Choroid plexus epithelial cell (primary cell): ENCODE measurements at regions not wholly inside any gene's neighbourhood (a gene's known extent, or its start where the extent isn't known, plus 50 kb on each side); places are given as distances from the start of the nearest gene placed in this dataset.
A peak's percentile ranks its signal among the peaks of the same experiment; 100 is the strongest.

Experiments
- DNase-seq: peaks from one replicate; pipeline ENCODE4 v3.0.0-alpha.2; 2010; ENCODE audit warnings: low read depth
- H3K4me3 ChIP-seq: 2 replicates; pipeline ENCODE4 v1.5.1; 2011; ENCODE audit warnings: low read depth, mild to moderate bottlenecking, control low read depth, low read length, moderate library complexity
- TF ChIP-seq, protein P1 (sequence below): conservative IDR thresholded peaks from 2 replicates; pipeline ENCODE4 v1.5.1; 2011; ENCODE audit warnings: low read depth, mild to moderate bottlenecking, control low read depth, inconsistent platforms, low read length, moderate library complexity

DNA sequence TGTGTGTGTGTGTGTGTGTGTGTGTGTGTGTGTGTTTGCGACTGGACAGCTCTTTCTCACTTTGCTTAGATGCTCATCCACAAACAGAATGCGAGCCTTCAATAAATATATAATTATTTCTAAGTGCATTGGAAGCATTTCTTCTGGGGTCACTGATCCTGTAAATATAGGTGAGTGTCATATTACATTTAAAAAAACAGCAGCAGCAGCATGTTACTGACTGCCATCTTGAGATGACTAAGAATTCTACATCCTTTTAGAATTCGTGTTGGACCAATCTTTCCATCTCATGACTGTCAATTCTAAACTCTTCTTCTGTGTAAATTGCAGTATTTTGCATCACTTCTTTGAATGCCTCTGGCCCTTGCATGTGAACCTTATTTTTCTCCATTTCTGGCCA, 238.0 kb upstream of the DDI1 start:
- TF ChIP-seq, protein P1, sequence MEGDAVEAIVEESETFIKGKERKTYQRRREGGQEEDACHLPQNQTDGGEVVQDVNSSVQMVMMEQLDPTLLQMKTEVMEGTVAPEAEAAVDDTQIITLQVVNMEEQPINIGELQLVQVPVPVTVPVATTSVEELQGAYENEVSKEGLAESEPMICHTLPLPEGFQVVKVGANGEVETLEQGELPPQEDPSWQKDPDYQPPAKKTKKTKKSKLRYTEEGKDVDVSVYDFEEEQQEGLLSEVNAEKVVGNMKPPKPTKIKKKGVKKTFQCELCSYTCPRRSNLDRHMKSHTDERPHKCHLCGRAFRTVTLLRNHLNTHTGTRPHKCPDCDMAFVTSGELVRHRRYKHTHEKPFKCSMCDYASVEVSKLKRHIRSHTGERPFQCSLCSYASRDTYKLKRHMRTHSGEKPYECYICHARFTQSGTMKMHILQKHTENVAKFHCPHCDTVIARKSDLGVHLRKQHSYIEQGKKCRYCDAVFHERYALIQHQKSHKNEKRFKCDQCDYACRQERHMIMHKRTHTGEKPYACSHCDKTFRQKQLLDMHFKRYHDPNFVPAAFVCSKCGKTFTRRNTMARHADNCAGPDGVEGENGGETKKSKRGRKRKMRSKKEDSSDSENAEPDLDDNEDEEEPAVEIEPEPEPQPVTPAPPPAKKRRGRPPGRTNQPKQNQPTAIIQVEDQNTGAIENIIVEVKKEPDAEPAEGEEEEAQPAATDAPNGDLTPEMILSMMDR = no peak
- no peak overlapping the region for H3K4me3 ChIP-seq
- DNase-seq = peak; percentile 44

- no peak overlapping the region for H3K4me3 ChIP-seq
- TF ChIP-seq, protein P1 = no peak
- DNase-seq = peak; percentile 29
These were observed 235.9 kb upstream of the DDI1 start for GRCh38 chr11:103800406-103801114.

DNA sequence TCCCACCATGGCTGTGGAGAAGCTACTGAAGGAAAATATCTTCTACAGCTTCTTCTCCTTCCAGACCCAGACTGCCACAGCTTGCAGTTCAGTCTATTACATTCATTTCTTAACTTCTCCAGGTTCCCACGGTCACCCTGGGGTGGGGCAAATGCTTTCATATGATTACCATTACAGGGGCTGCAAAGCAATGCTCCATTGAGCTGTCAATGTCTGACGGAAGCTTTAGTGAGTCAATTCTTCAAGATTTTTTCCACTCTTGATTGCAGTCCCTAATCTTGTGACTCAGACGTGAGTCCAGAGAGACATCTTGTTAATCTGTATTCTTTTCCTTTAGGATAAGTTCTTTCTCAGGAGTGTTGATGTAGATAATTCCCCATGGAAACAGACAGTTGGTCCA, 233.4 kb upstream of the DDI1 start:
- TF ChIP-seq, protein P1 = no peak
- DNase-seq = peak; percentile 59
- no peak overlapping the region for H3K4me3 ChIP-seq

DNA sequence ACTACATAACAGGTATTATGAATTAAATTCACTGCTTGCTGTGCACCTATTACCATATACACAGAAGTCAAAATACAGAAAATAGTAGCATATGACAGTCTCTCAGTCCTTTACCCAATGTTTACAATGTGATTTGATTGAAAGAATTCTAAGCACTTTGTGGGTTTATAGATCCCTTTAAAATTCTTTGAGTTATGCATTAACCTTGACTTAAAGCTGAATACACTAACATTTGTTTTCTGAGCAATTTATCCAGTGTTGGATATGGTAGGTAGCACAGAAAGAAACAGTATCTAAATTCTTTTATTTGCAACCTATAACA, 230.8 kb upstream of the DDI1 start:
- H3K4me3 ChIP-seq = no peak overlapping the region
- DNase-seq = no peak
- TF ChIP-seq, protein P1 = no peak

DNA sequence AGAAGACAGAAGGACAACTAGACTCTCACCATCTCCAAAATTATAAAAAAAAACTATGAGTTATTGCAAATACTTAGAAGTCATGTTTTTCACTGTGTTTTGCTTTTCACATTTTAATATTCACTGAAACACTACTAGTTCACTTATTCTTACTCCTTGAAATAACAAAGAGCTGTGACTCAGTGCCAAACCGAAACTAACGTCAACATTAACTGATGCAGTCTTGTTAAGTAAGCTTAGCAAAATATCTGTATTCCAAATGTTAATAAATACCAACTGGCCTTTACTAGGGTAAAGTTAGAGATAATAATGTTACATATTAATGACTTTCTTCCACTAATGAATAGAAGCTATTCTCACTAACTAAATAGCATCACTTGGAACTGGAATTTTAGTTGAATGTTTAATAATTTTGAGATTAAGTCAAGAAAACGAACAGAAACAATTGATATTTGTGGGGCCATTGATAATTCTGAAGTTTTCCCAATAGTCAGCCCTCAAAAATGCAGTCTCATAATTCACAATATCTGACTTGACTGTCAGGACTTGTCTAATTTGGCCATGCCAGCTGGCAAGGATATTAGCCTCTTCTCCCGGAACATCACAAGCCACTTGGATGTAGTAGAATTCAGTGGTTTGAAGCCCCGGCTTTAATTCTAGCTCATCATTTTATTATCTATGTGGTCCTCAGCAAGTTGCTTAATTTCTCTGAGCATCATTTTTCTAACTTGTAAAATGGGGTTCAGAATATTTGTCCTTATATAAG, 230.1 kb upstream of the DDI1 start:
- no peak overlapping the region for H3K4me3 ChIP-seq
- TF ChIP-seq, protein P1 = no peak
- peak; percentile 93 for DNase-seq

DNA sequence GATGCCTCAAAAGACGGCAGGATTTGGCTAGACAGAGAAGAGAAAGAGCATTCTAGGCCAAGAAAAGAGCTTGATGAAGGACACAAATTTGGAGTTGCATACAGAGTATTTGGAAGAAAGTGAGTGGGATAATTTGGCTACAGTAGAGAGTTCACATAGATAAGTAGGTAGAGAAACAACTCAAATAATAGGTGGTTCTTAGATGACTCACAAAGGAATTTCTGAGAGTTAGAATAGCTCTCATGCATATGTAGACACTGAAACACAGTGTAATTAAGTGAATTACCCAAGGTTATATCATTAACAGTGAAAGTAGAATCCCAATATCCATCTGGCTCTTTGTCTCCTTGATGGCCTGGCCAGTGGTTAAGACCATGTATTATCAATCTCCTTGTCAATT, 228.6 kb upstream of the DDI1 start:
- DNase-seq = peak; percentile 55
- H3K4me3 ChIP-seq = no peak overlapping the region
- TF ChIP-seq, protein P1 = no peak

GRCh38 chr11:103808252-103808651, 228.2 kb upstream of the DDI1 start:
- no peak overlapping the region for H3K4me3 ChIP-seq
- TF ChIP-seq, protein P1 = no peak
- no peak for DNase-seq
